ENCODE measurements at regions not wholly inside any gene's neighbourhood (a gene's known extent, or its start where the extent isn't known, plus 50 kb on each side); places are given as distances from the start of the nearest gene placed in this dataset.
A peak's percentile ranks its signal among the peaks of the same experiment; 100 is the strongest.

DNA sequence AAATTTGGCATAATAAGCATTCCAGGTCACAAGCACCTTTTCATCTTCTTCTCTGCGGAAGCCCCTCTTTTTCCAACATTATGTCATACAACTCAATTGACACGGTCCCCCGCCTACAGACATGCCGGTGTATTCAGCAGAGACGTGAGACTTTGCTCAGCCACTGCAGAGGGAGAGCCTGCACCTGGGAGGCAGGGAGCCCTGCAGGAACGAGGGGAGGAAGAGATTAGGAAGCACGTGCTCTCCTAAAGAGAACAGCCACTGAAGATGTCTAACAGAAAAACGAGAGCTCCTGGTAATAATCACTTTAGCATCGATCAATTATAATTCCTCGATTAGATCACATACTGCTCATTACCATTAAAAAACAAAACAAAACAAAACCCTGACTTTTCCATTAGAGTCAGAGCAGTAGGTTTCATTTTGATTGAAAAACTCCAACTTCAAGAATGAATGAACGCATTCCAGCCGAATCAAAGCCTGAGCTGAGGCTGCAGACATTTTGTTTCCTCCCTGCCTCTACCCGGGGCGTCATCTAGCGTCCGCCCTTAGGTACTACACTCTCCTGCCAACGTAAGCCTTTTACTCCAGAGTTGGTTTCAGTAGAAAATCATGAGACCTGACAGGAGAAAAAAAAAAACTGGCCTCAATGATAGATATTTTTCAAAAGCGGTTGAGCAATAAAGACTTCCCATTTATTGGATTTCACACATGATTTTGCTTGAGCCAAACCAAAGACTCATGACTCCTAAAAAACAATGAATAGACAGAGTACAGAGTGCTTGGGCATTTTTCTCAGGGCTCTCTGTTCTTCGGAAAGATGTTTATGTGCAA is 194.5 kb downstream of the KATNAL1 start:
- ATAC-seq (ENCODE audit: low read depth): peak; percentile 74
- no peaks in the 10 kb centered on the region for H3K36me3 ChIP-seq (replicated peaks in 1 of 2; ENCODE audit: control extremely low read depth in 1 of 2, control insufficient read depth in 1 of 2, extremely low read depth in 1 of 2, insufficient read depth in 2 of 2, low read length in 1 of 2)
- H4K20me1 ChIP-seq (ENCODE audit: control insufficient read depth, insufficient read depth, low read length, poor library complexity, severe bottlenecking): no peaks in the 10 kb centered on the region
- no peaks in the 10 kb centered on the region for H3K79me2 ChIP-seq (ENCODE audit: control insufficient read depth, insufficient read depth, low read length)
- WGBS (ENCODE audit: insufficient coverage): 36% methylated on average over 10 of the region's 19 CpGs
- H3K4me3 ChIP-seq (ENCODE audit: control extremely low read depth in 1 of 5, extremely low read depth in 1 of 5, insufficient read depth in 1 of 5, low read depth in 2 of 5, low read length in 4 of 5): peak overlapping the region in 2 of 5 experiments; percentile 11 to 16
- peaks cover 6 to 19% of the 10 kb centered on the region in 2 donors for H3K4me1 ChIP-seq (ENCODE audit: control insufficient read depth in 2 of 2, insufficient read depth in 2 of 2, low read length in 2 of 2)
- intact Hi-C loops (cut with micrococcal nuclease): loop anchor here (10.0 kb wide), 1 partner anchor 188 kb away; no protein-coding TSS in a partner anchor
- Mint-ChIP-seq H3K9me3 (ENCODE audit: insufficient read depth) (no peaks in the 10 kb centered on the region), H3K4me3 (peak overlapping the region; percentile 81), H3K27me3 (peaks cover 16% of the 10 kb centered on the region), H3K27ac (no peak overlapping the region), H3K4me1 (peaks cover 24% of the 10 kb centered on the region)
- ChIA-PET POLR2A (no interaction called here), CTCF (interaction anchor here (0.6 to 9.5 kb wide), 21 partner anchors 8 to 753 kb away, joined by 3 to 286 read pairs (median 4); partner anchors contain the start of gene UBL3)
- no peak overlapping the region for H3K27ac ChIP-seq (ENCODE audit: low read length in 2 of 2)
- peak; percentile 83 for DNase-seq
- peak overlapping the region; percentile 62 for H3K4me2 ChIP-seq (replicated peaks; ENCODE audit: low read depth, low read length, poor library complexity, severe bottlenecking)
- TF ChIP-seq, protein P1, sequence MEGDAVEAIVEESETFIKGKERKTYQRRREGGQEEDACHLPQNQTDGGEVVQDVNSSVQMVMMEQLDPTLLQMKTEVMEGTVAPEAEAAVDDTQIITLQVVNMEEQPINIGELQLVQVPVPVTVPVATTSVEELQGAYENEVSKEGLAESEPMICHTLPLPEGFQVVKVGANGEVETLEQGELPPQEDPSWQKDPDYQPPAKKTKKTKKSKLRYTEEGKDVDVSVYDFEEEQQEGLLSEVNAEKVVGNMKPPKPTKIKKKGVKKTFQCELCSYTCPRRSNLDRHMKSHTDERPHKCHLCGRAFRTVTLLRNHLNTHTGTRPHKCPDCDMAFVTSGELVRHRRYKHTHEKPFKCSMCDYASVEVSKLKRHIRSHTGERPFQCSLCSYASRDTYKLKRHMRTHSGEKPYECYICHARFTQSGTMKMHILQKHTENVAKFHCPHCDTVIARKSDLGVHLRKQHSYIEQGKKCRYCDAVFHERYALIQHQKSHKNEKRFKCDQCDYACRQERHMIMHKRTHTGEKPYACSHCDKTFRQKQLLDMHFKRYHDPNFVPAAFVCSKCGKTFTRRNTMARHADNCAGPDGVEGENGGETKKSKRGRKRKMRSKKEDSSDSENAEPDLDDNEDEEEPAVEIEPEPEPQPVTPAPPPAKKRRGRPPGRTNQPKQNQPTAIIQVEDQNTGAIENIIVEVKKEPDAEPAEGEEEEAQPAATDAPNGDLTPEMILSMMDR (IDR thresholded peaks at IDR 0.05): peak; percentile 100
- TF ChIP-seq EZH2 (IDR thresholded peaks at IDR 0.05; ENCODE audit: borderline replicate concordance, insufficient read depth, low read depth, low read length, poor library complexity, severe bottlenecking): no peak
- H3K27me3 ChIP-seq (replicated peaks in 1 of 4; ENCODE audit: control extremely low read depth in 1 of 4, control insufficient read depth in 3 of 4, insufficient read depth in 4 of 4, low read length in 3 of 4): peaks cover 0 to 5% (median 2%) of the 10 kb centered on the region in 4 experiments
- peaks cover 0 to 1% (median 0%) of the 10 kb centered on the region in 3 donors for H3K9me3 ChIP-seq (ENCODE audit: control extremely low read depth in 1 of 3, control insufficient read depth in 2 of 3, insufficient read depth in 1 of 3, low read length in 2 of 3)
- H2AFZ ChIP-seq (ENCODE audit: insufficient read depth, low read depth, low read length, poor library complexity, severe bottlenecking): peak overlapping the region; percentile 79
- no peak overlapping the region for H3K9ac ChIP-seq (ENCODE audit: low read length)

DNA sequence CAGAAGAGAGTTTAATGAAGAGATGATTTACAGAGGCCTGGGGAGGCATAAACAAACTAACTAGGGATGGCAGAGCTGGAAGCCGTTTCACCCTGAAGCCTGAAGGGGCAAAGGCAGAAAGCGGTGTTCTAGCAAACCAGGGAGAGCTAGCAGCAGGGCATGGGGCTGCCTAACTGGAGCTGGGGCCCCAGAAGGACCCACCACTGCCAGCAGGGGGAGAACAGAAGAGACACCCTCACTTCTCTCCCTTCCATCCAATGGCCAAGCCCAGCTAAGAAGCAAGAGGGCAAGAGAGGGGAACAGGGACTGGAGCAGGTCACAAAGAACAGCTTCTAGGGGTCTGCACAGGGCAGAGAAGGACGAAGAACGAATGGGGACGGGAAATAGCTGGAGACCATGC is 195.5 kb downstream of the KATNAL1 start:
- peaks cover 6 to 19% of the 10 kb centered on the region in 2 donors for H3K4me1 ChIP-seq (ENCODE audit: control insufficient read depth in 2 of 2, insufficient read depth in 2 of 2, low read length in 2 of 2)
- peaks cover 0 to 3% (median 0%) of the 10 kb centered on the region in 3 donors for H3K9me3 ChIP-seq (ENCODE audit: control extremely low read depth in 1 of 3, control insufficient read depth in 2 of 3, insufficient read depth in 1 of 3, low read length in 2 of 3)
- Mint-ChIP-seq H3K27ac (no peak overlapping the region), H3K4me1 (peaks cover 24% of the 10 kb centered on the region), H3K4me3 (no peak overlapping the region), H3K27me3 (peaks cover 8% of the 10 kb centered on the region), H3K9me3 (ENCODE audit: insufficient read depth) (no peaks in the 10 kb centered on the region)
- H3K27ac ChIP-seq (ENCODE audit: low read length in 2 of 2): no peak overlapping the region
- intact Hi-C loops (cut with micrococcal nuclease): loop anchor here (10.0 kb wide), 1 partner anchor 187 kb away; no protein-coding TSS in a partner anchor
- H3K36me3 ChIP-seq (replicated peaks in 1 of 2; ENCODE audit: control extremely low read depth in 1 of 2, control insufficient read depth in 1 of 2, extremely low read depth in 1 of 2, insufficient read depth in 2 of 2, low read length in 1 of 2): no peaks in the 10 kb centered on the region
- H3K9ac ChIP-seq (ENCODE audit: low read length): no peak overlapping the region
- H3K4me3 ChIP-seq (ENCODE audit: control extremely low read depth in 1 of 5, extremely low read depth in 1 of 5, insufficient read depth in 1 of 5, low read depth in 2 of 5, low read length in 4 of 5): no peak overlapping the region
- no peaks in the 10 kb centered on the region for H4K20me1 ChIP-seq (ENCODE audit: control insufficient read depth, insufficient read depth, low read length, poor library complexity, severe bottlenecking)
- ATAC-seq (ENCODE audit: low read depth) (no peak), DNase-seq (no peak)
- POLR2A ChIA-PET: no interaction called here
- no peak overlapping the region for H3K4me2 ChIP-seq (replicated peaks; ENCODE audit: low read depth, low read length, poor library complexity, severe bottlenecking)
- H3K27me3 ChIP-seq (replicated peaks in 1 of 4; ENCODE audit: control extremely low read depth in 1 of 4, control insufficient read depth in 3 of 4, insufficient read depth in 4 of 4, low read length in 3 of 4): peaks cover 0 to 5% (median 2%) of the 10 kb centered on the region in 4 experiments
- TF ChIP-seq, protein P1 (IDR thresholded peaks at IDR 0.05): no peak
- no peak for TF ChIP-seq EZH2 (IDR thresholded peaks at IDR 0.05; ENCODE audit: borderline replicate concordance, insufficient read depth, low read depth, low read length, poor library complexity, severe bottlenecking)
- H2AFZ ChIP-seq (ENCODE audit: insufficient read depth, low read depth, low read length, poor library complexity, severe bottlenecking): peak overlapping the region; percentile 8
- CTCF ChIA-PET: interaction anchor here (0.6 to 9.5 kb wide), 11 partner anchors 7 to 603 kb away, joined by 3 to 286 read pairs (median 5); partner anchors contain the start of gene UBL3
- WGBS (ENCODE audit: insufficient coverage): 86% methylated on average over 4 of the region's 5 CpGs
- H3K79me2 ChIP-seq (ENCODE audit: control insufficient read depth, insufficient read depth, low read length): no peaks in the 10 kb centered on the region

All from B cell (primary cell).